ENCODE measurements at regions not wholly inside any gene's neighbourhood (a gene's known extent, or its start where the extent isn't known, plus 50 kb on each side); places are given as distances from the start of the nearest gene placed in this dataset.

GRCh38 chrX:22325096-22325495, 52.4 kb downstream of the CBLL2 start:
- Histone ChIP-seq H3K36me3 (replicated peaks; ENCODE audit: low read depth, low read length) (no peaks in the 10 kb centered on the region), H2AFZ (ENCODE audit: low read depth, low read length) (no peak overlapping the region), H3K4me3 (ENCODE audit: low read length) (no peak overlapping the region), H4K20me1 (ENCODE audit: insufficient read depth, low read length) (no peaks in the 10 kb centered on the region), H3K79me2 (ENCODE audit: low read length) (no peaks in the 10 kb centered on the region), H3K4me1 (ENCODE audit: low read length) (peaks cover 7% of the 10 kb centered on the region), H3K27me3 (ENCODE audit: low read depth, low read length) (peaks cover 3% of the 10 kb centered on the region; the same call in 1 of the 2 replicates), H3K27ac (ENCODE audit: low read length) (no peak overlapping the region), H3K9ac (ENCODE audit: low read length) (no peak overlapping the region), H3K4me2 (ENCODE audit: low read length) (no peak overlapping the region), H3K9me3 (ENCODE audit: insufficient read depth, low read length) (no peaks in the 10 kb centered on the region)
- TF ChIP-seq EZH2phosphoT487 (IDR thresholded peaks at IDR 0.05; ENCODE audit: low read depth): no peak
- TF ChIP-seq, protein P1, sequence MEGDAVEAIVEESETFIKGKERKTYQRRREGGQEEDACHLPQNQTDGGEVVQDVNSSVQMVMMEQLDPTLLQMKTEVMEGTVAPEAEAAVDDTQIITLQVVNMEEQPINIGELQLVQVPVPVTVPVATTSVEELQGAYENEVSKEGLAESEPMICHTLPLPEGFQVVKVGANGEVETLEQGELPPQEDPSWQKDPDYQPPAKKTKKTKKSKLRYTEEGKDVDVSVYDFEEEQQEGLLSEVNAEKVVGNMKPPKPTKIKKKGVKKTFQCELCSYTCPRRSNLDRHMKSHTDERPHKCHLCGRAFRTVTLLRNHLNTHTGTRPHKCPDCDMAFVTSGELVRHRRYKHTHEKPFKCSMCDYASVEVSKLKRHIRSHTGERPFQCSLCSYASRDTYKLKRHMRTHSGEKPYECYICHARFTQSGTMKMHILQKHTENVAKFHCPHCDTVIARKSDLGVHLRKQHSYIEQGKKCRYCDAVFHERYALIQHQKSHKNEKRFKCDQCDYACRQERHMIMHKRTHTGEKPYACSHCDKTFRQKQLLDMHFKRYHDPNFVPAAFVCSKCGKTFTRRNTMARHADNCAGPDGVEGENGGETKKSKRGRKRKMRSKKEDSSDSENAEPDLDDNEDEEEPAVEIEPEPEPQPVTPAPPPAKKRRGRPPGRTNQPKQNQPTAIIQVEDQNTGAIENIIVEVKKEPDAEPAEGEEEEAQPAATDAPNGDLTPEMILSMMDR (IDR thresholded peaks at IDR 0.05; ENCODE audit: low read depth, low read length): no peak

- Histone ChIP-seq H3K27ac (ENCODE audit: low read length) (no peak overlapping the region), H3K79me2 (ENCODE audit: low read length) (no peaks in the 10 kb centered on the region), H3K27me3 (ENCODE audit: low read depth, low read length) (peaks cover 3% of the 10 kb centered on the region; the same call in 1 of the 2 replicates), H3K9ac (ENCODE audit: low read length) (no peak overlapping the region), H4K20me1 (ENCODE audit: insufficient read depth, low read length) (no peaks in the 10 kb centered on the region), H3K9me3 (ENCODE audit: insufficient read depth, low read length) (no peaks in the 10 kb centered on the region), H2AFZ (ENCODE audit: low read depth, low read length) (no peak overlapping the region), H3K4me3 (ENCODE audit: low read length) (no peak overlapping the region), H3K36me3 (replicated peaks; ENCODE audit: low read depth, low read length) (no peaks in the 10 kb centered on the region), H3K4me1 (ENCODE audit: low read length) (peaks cover 9% of the 10 kb centered on the region), H3K4me2 (ENCODE audit: low read length) (peak overlapping the region; percentile 36)
- TF ChIP-seq, protein P1 (IDR thresholded peaks at IDR 0.05; ENCODE audit: low read depth, low read length): no peak
- TF ChIP-seq EZH2phosphoT487 (IDR thresholded peaks at IDR 0.05; ENCODE audit: low read depth): no peak
These were observed 57.1 kb downstream of the CBLL2 start for GRCh38 chrX:22329783-22330182.

DNA sequence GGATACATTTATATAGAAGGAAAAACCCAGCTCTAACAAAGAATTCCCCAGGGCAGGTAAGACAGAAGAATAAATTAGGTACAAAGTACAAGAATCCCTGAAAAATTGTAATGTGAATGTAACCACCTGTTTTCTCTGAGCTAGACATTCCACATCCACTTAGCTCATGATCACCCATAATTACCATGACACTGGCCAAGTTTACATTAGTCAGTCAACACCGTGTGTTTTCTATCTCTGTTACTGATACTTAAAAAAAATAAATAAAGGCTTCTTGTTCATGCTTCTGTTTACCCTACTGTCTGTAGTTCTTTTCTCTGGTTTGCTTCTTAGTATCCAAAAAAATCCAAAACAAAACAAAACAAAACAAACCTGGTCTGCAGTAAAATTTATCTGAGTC, 66.0 kb downstream of the CBLL2 start:
- no peaks in the 10 kb centered on the region for H4K20me1 ChIP-seq (ENCODE audit: insufficient read depth, low read length)
- H3K9ac ChIP-seq (ENCODE audit: low read length): no peak overlapping the region
- no peak overlapping the region for H3K27ac ChIP-seq (ENCODE audit: low read length)
- H3K79me2 ChIP-seq (ENCODE audit: low read length): no peaks in the 10 kb centered on the region
- no peak overlapping the region for H2AFZ ChIP-seq (ENCODE audit: low read depth, low read length)
- no peaks in the 10 kb centered on the region for H3K9me3 ChIP-seq (ENCODE audit: insufficient read depth, low read length)
- H3K4me1 ChIP-seq (ENCODE audit: low read length): no peaks in the 10 kb centered on the region
- TF ChIP-seq EZH2phosphoT487 (IDR thresholded peaks at IDR 0.05; ENCODE audit: low read depth): no peak
- TF ChIP-seq, protein P1 (IDR thresholded peaks at IDR 0.05; ENCODE audit: low read depth, low read length): no peak
- no peak overlapping the region for H3K4me2 ChIP-seq (ENCODE audit: low read length)
- no peaks in the 10 kb centered on the region for H3K27me3 ChIP-seq (ENCODE audit: low read depth, low read length)
- no peak overlapping the region for H3K4me3 ChIP-seq (ENCODE audit: low read length)
- H3K36me3 ChIP-seq (replicated peaks; ENCODE audit: low read depth, low read length): no peaks in the 10 kb centered on the region

DNA sequence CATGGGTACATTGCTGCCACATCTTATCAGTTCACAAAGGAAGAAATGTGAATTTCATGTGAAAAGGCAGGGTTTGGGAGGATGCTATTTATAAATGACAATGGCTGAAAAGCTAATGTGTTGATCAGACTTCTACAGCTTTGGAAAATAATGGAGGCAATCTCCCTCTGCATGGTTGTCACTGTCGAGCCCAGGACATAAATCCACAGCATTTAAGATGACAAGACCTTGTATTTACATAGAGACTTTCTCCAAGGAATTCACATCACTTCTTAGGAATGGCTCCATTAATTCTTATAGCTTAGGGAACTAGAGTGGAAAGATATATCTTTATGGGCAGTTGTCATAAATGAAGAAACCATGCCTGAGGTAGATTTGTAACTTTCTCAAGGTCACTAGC, 66.7 kb downstream of the CBLL2 start:
- Histone ChIP-seq H3K9me3 (ENCODE audit: insufficient read depth, low read length) (no peaks in the 10 kb centered on the region), H3K4me2 (ENCODE audit: low read length) (no peak overlapping the region), H3K27ac (ENCODE audit: low read length) (no peak overlapping the region), H3K4me1 (ENCODE audit: low read length) (no peaks in the 10 kb centered on the region), H3K79me2 (ENCODE audit: low read length) (no peaks in the 10 kb centered on the region), H3K9ac (ENCODE audit: low read length) (no peak overlapping the region), H3K4me3 (ENCODE audit: low read length) (no peak overlapping the region), H3K27me3 (ENCODE audit: low read depth, low read length) (no peaks in the 10 kb centered on the region), H4K20me1 (ENCODE audit: insufficient read depth, low read length) (no peaks in the 10 kb centered on the region), H3K36me3 (replicated peaks; ENCODE audit: low read depth, low read length) (no peaks in the 10 kb centered on the region), H2AFZ (ENCODE audit: low read depth, low read length) (no peak overlapping the region)
- TF ChIP-seq EZH2phosphoT487 (IDR thresholded peaks at IDR 0.05; ENCODE audit: low read depth): no peak
- TF ChIP-seq, protein P1 (IDR thresholded peaks at IDR 0.05; ENCODE audit: low read depth, low read length): no peak
